Body of pancreas (tissue), 4 donors: ENCODE measurements at regions not wholly inside any gene's neighbourhood (a gene's known extent, or its start where the extent isn't known, plus 50 kb on each side); places are given as distances from the start of the nearest gene placed in this dataset.
"Not testable (repeated sequence)": the region's sequence is repeated elsewhere in the genome, so short reads cannot be mapped to it uniquely, and the experiment has no call there.

Experiments
- ATAC-seq: fragments of 150-250 bp; one replicate; pipeline ENCODE4 v1.9.1; 2016
- DNase-seq, 4 donors: peaks; one replicate each; pipeline ENCODE4 v3.0.0-alpha.2; 2019
- H3K27ac ChIP-seq, 4 donors: fragments of 200-600 bp; sonication (generic); 1 replicate in 3 of 4; 2 replicates in 1 of 4; pipeline versions ENCODE4 v1.5.1 to v1.6.1; 2016 to 2019; ENCODE audit warnings: mild to moderate bottlenecking in 1 of 4, mixed read lengths in 1 of 4, moderate library complexity in 1 of 4
- H3K27me3 ChIP-seq, 2 donors: fragments of 200-600 bp; sonication (generic); one replicate each; pipeline ENCODE4 v1.6.0; 2016; ENCODE audit warnings: mild to moderate bottlenecking in 1 of 2
- H3K36me3 ChIP-seq, 2 donors: fragments of 200-600 bp; sonication (generic); replicated peaks in 1 of 2; 2 replicates each; pipeline ENCODE4 v1.5.1; 2016; ENCODE audit warnings: low read depth in 2 of 2; ENCODE audit not compliant: insufficient read depth in 1 of 2
- H3K4me1 ChIP-seq: fragments of 200-600 bp; sonication (generic); one replicate; pipeline ENCODE4 v1.6.0; 2016
- H3K4me3 ChIP-seq, 2 donors: fragments of 200-600 bp; sonication (generic); 1 replicate in 1 of 2; 2 replicates in 1 of 2; pipeline ENCODE4 v1.5.1; 2016 to 2019
- H3K9me3 ChIP-seq, 3 donors: fragments of 200-600 bp; sonication (generic); 1 replicate in 2 of 3; 2 replicates in 1 of 3; pipeline ENCODE4 v1.5.1; 2016
- CTCF ChIP-seq, 7 experiments: fragments of 450-650 bp in 4 of 7; fragments of 200-600 bp in 3 of 7; sonication (generic) in 3 of 7; IDR thresholded peaks; one replicate each; pipeline ENCODE4 v1.5.1; 2016 to 2019; ENCODE audit warnings: antibody characterized with exemption in 7 of 7
- POLR2A ChIP-seq, 3 donors: fragments of 450-650 bp; IDR thresholded peaks; one replicate each; pipeline ENCODE4 v1.6.1; 2016; ENCODE audit warnings: antibody characterized with exemption in 3 of 3, mild to moderate bottlenecking in 2 of 3
- WGBS, 2 donors: methylation state at CpG; one replicate each; pipeline ENCODE4 v1.1.5; 2017; 5-methylcytosine and 5-hydroxymethylcytosine counted together
- intact Hi-C: fragments of 100-400 bp; cut with DNase I; formaldehyde crosslinking; loops from one replicate; pipeline ENCODE4 v1.15.1; 2023

- TF ChIP-seq CTCF (IDR thresholded peaks at IDR 0.05): no peak
- no peak for TF ChIP-seq POLR2A (IDR thresholded peaks at IDR 0.05)
- Histone ChIP-seq H3K4me1 (no peaks in the 10 kb centered on the region), H3K27ac (no peak overlapping the region), H3K4me3 (no peak overlapping the region), H3K9me3 (no peaks in the 10 kb centered on the region), H3K36me3 (no peaks in the 10 kb centered on the region), H3K27me3 (no peaks in the 10 kb centered on the region)
- no peak for ATAC-seq
- DNase-seq: no peak
- 46 to 62% methylated on average over 2 of the region's 2 CpGs for WGBS, 2 donors
- intact Hi-C loops: no loop called here
Measured at GRCh38 chr4:64698171-64698570, 288.9 kb upstream of the TECRL start.

- TF ChIP-seq POLR2A (IDR thresholded peaks at IDR 0.05) (no peak), CTCF (IDR thresholded peaks at IDR 0.05) (no peak)
- 63 to 72% methylated on average over 4 of the region's 4 CpGs for WGBS, 2 donors
- Histone ChIP-seq H3K4me3 (no peak overlapping the region), H3K27ac (no peak overlapping the region), H3K9me3 (no peaks in the 10 kb centered on the region), H3K4me1 (no peaks in the 10 kb centered on the region), H3K36me3 (no peaks in the 10 kb centered on the region), H3K27me3 (no peaks in the 10 kb centered on the region)
- DNase-seq (no peak), ATAC-seq (no peak)
- intact Hi-C loops: no loop called here
Measured at GRCh38 chr4:64682946-64683345, 273.7 kb upstream of the TECRL start.

GRCh38 chr4:64682481-64682880 lies 273.2 kb upstream of the TECRL start:
- intact Hi-C loops: no loop called here
- WGBS, 2 donors: 68 to 76% methylated on average over 4 of the region's 4 CpGs
- Histone ChIP-seq H3K27me3 (no peaks in the 10 kb centered on the region), H3K9me3 (no peaks in the 10 kb centered on the region), H3K27ac (no peak overlapping the region), H3K4me3 (no peak overlapping the region), H3K36me3 (no peaks in the 10 kb centered on the region), H3K4me1 (no peaks in the 10 kb centered on the region)
- no peak for ATAC-seq
- no peak for TF ChIP-seq POLR2A (IDR thresholded peaks at IDR 0.05)
- TF ChIP-seq CTCF (IDR thresholded peaks at IDR 0.05): no peak
- no peak for DNase-seq

- H3K36me3 ChIP-seq, DNase-seq, intact Hi-C loops, H3K27me3 ChIP-seq, ATAC-seq, H3K4me3 ChIP-seq, H3K4me1 ChIP-seq, H3K9me3 ChIP-seq, H3K27ac ChIP-seq: not testable (repeated sequence)
- 57 to 59% methylated on average over 2 of the region's 2 CpGs for WGBS, 2 donors
Measured at GRCh38 chr4:64673121-64673520, 263.9 kb upstream of the TECRL start.

GRCh38 chr4:64670647-64671046 lies 261.4 kb upstream of the TECRL start:
- H3K27me3 ChIP-seq: no peaks in the 10 kb centered on the region
- WGBS, 2 donors: 73 to 82% methylated on average over 6 of the region's 6 CpGs
- H3K4me3 ChIP-seq: no peak overlapping the region
- ATAC-seq: no peak
- no peak for TF ChIP-seq CTCF (IDR thresholded peaks at IDR 0.05)
- TF ChIP-seq POLR2A (IDR thresholded peaks at IDR 0.05): no peak
- H3K9me3 ChIP-seq: no peaks in the 10 kb centered on the region
- intact Hi-C loops: no loop called here
- H3K36me3 ChIP-seq: no peaks in the 10 kb centered on the region
- peak in 1 of 4 donors; percentile 11 for DNase-seq
- no peak overlapping the region for H3K27ac ChIP-seq
- H3K4me1 ChIP-seq: no peaks in the 10 kb centered on the region
